ENCODE measurements at regions not wholly inside any gene's neighbourhood (a gene's known extent, or its start where the extent isn't known, plus 50 kb on each side); places are given as distances from the start of the nearest gene placed in this dataset.

DNA sequence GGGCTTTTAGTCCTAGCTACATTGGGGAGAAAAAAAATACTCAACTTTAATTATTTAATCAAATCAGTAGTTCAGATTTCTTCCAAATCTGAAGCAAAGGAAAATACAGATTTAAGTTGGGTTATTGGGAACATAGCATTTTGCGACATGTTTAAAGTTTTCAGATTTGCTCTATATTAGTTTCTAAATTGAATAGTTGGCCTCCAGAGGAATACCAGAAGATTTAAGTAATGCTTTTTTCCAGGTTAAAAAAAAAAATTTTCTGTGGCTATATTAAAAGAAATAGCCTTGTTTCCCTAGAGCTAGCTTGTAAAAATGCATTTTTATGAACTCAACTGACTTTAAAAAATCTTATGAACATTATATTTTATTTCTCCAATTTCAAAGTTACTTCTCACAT, 115.9 kb downstream of the DDX53 start:
- Mint-ChIP-seq H3K36me3 (ENCODE audit: low read depth) (no peaks in the 10 kb centered on the region), H3K4me3 (no peak overlapping the region), H3K9me3 (no peaks in the 10 kb centered on the region), H3K4me1 (peaks cover 16% of the 10 kb centered on the region), H3K27ac (no peak overlapping the region), H3K27me3 (ENCODE audit: insufficient read depth, low read depth, poor library complexity) (no peaks in the 10 kb centered on the region)
- Histone ChIP-seq H4K20me1 (replicated peaks; ENCODE audit: insufficient read depth) (no peaks in the 10 kb centered on the region), H3K27me3 (ENCODE audit: insufficient read depth) (no peaks in the 10 kb centered on the region), H3K4me1 (ENCODE audit: insufficient read depth) (0 out of 2 replicates have a peak, but pooled peaks cover 5% of the 10 kb centered on the region), H3F3A (replicated peaks; ENCODE audit: low read depth) (no peaks in the 10 kb centered on the region), H3K4me2 (no peak overlapping the region), H3K9me2 (ENCODE audit: insufficient read depth) (no peaks in the 10 kb centered on the region), H3K79me2 (replicated peaks; ENCODE audit: insufficient read depth) (no peaks in the 10 kb centered on the region), H3K36me3 (ENCODE audit: insufficient read depth) (no peaks in the 10 kb centered on the region), H2AFZ (no peak overlapping the region), H3K4me3 (no peak overlapping the region), H3K27ac (ENCODE audit: low read depth) (no peak overlapping the region)
- TF ChIP-seq ZNF114 (CRISPR knock-in tag; IDR thresholded peaks at IDR 0.05) (no peak), NANOG (IDR thresholded peaks at IDR 0.05; ENCODE audit: borderline replicate concordance) (no peak), POLR2AphosphoS5 (IDR thresholded peaks at IDR 0.05; ENCODE audit: low read depth) (no peak)
- TF ChIP-seq, protein P1, sequence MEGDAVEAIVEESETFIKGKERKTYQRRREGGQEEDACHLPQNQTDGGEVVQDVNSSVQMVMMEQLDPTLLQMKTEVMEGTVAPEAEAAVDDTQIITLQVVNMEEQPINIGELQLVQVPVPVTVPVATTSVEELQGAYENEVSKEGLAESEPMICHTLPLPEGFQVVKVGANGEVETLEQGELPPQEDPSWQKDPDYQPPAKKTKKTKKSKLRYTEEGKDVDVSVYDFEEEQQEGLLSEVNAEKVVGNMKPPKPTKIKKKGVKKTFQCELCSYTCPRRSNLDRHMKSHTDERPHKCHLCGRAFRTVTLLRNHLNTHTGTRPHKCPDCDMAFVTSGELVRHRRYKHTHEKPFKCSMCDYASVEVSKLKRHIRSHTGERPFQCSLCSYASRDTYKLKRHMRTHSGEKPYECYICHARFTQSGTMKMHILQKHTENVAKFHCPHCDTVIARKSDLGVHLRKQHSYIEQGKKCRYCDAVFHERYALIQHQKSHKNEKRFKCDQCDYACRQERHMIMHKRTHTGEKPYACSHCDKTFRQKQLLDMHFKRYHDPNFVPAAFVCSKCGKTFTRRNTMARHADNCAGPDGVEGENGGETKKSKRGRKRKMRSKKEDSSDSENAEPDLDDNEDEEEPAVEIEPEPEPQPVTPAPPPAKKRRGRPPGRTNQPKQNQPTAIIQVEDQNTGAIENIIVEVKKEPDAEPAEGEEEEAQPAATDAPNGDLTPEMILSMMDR (conservative IDR thresholded peaks at IDR 0.05; ENCODE audit: low read depth in 2 of 2), result no peak
- TF ChIP-seq, protein P2, sequence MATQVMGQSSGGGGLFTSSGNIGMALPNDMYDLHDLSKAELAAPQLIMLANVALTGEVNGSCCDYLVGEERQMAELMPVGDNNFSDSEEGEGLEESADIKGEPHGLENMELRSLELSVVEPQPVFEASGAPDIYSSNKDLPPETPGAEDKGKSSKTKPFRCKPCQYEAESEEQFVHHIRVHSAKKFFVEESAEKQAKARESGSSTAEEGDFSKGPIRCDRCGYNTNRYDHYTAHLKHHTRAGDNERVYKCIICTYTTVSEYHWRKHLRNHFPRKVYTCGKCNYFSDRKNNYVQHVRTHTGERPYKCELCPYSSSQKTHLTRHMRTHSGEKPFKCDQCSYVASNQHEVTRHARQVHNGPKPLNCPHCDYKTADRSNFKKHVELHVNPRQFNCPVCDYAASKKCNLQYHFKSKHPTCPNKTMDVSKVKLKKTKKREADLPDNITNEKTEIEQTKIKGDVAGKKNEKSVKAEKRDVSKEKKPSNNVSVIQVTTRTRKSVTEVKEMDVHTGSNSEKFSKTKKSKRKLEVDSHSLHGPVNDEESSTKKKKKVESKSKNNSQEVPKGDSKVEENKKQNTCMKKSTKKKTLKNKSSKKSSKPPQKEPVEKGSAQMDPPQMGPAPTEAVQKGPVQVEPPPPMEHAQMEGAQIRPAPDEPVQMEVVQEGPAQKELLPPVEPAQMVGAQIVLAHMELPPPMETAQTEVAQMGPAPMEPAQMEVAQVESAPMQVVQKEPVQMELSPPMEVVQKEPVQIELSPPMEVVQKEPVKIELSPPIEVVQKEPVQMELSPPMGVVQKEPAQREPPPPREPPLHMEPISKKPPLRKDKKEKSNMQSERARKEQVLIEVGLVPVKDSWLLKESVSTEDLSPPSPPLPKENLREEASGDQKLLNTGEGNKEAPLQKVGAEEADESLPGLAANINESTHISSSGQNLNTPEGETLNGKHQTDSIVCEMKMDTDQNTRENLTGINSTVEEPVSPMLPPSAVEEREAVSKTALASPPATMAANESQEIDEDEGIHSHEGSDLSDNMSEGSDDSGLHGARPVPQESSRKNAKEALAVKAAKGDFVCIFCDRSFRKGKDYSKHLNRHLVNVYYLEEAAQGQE (IDR thresholded peaks at IDR 0.05; ENCODE audit: unreplicated experiment), result no peak
- TF ChIP-seq, protein P3, sequence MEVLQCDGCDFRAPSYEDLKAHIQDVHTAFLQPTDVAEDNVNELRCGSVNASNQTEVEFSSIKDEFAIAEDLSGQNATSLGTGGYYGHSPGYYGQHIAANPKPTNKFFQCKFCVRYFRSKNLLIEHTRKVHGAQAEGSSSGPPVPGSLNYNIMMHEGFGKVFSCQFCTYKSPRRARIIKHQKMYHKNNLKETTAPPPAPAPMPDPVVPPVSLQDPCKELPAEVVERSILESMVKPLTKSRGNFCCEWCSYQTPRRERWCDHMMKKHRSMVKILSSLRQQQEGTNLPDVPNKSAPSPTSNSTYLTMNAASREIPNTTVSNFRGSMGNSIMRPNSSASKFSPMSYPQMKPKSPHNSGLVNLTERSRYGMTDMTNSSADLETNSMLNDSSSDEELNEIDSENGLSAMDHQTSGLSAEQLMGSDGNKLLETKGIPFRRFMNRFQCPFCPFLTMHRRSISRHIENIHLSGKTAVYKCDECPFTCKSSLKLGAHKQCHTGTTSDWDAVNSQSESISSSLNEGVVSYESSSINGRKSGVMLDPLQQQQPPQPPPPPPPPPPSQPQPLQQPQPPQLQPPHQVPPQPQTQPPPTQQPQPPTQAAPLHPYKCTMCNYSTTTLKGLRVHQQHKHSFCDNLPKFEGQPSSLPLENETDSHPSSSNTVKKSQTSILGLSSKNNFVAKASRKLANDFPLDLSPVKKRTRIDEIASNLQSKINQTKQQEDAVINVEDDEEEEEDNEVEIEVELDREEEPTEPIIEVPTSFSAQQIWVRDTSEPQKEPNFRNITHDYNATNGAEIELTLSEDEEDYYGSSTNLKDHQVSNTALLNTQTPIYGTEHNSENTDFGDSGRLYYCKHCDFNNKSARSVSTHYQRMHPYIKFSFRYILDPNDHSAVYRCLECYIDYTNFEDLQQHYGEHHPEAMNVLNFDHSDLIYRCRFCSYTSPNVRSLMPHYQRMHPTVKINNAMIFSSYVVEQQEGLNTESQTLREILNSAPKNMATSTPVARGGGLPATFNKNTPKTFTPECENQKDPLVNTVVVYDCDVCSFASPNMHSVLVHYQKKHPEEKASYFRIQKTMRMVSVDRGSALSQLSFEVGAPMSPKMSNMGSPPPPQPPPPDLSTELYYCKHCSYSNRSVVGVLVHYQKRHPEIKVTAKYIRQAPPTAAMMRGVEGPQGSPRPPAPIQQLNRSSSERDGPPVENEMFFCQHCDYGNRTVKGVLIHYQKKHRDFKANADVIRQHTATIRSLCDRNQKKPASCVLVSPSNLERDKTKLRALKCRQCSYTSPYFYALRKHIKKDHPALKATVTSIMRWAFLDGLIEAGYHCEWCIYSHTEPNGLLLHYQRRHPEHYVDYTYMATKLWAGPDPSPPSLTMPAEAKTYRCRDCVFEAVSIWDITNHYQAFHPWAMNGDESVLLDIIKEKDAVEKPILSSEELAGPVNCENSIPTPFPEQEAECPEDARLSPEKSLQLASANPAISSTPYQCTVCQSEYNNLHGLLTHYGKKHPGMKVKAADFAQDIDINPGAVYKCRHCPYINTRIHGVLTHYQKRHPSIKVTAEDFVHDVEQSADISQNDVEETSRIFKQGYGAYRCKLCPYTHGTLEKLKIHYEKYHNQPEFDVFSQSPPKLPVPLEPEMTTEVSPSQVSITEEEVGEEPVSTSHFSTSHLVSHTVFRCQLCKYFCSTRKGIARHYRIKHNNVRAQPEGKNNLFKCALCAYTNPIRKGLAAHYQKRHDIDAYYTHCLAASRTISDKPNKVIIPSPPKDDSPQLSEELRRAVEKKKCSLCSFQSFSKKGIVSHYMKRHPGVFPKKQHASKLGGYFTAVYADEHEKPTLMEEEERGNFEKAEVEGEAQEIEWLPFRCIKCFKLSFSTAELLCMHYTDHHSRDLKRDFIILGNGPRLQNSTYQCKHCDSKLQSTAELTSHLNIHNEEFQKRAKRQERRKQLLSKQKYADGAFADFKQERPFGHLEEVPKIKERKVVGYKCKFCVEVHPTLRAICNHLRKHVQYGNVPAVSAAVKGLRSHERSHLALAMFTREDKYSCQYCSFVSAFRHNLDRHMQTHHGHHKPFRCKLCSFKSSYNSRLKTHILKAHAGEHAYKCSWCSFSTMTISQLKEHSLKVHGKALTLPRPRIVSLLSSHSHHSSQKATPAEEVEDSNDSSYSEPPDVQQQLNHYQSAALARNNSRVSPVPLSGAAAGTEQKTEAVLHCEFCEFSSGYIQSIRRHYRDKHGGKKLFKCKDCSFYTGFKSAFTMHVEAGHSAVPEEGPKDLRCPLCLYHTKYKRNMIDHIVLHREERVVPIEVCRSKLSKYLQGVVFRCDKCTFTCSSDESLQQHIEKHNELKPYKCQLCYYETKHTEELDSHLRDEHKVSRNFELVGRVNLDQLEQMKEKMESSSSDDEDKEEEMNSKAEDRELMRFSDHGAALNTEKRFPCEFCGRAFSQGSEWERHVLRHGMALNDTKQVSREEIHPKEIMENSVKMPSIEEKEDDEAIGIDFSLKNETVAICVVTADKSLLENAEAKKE (CRISPR knock-in tag; IDR thresholded peaks at IDR 0.05), result no peak
- DNase-seq (ENCODE audit: low spot score) (no peak), ATAC-seq (no peak)

All from GM23338 (cell line).